ENCODE measurements at regions not wholly inside any gene's neighbourhood (a gene's known extent, or its start where the extent isn't known, plus 50 kb on each side); places are given as distances from the start of the nearest gene placed in this dataset.

- TF ChIP-seq MYC (IDR thresholded peaks at IDR 0.05; ENCODE audit: low read depth, low read length) = no peak
- TF ChIP-seq MAX (IDR thresholded peaks at IDR 0.05; ENCODE audit: low read depth, low read length) = no peak
- TF ChIP-seq CTCF (IDR thresholded peaks at IDR 0.05; ENCODE audit: low read depth, low read length) = no peak
- TF ChIP-seq POLR2A (IDR thresholded peaks at IDR 0.05; ENCODE audit: extremely low read depth, insufficient read length) = no peak
- no peak for DNase-seq (ENCODE audit: low read depth)
- no peak overlapping the region for H3K4me3 ChIP-seq (ENCODE audit: low read depth, low read length)
Observed at GRCh38 chr4:164524789-164525188, 229.1 kb upstream of the SMIM31 start.

- no peak for TF ChIP-seq MAX (IDR thresholded peaks at IDR 0.05; ENCODE audit: low read depth, low read length)
- TF ChIP-seq CTCF (IDR thresholded peaks at IDR 0.05; ENCODE audit: low read depth, low read length) = no peak
- no peak for TF ChIP-seq POLR2A (IDR thresholded peaks at IDR 0.05; ENCODE audit: extremely low read depth, insufficient read length)
- TF ChIP-seq MYC (IDR thresholded peaks at IDR 0.05; ENCODE audit: low read depth, low read length) = no peak
- no peak overlapping the region for H3K4me3 ChIP-seq (ENCODE audit: low read depth, low read length)
- no peak for DNase-seq (ENCODE audit: low read depth)
Observed at GRCh38 chr4:164526933-164527583, 226.9 kb upstream of the SMIM31 start.

GRCh38 chr4:164529058-164529457 is 224.9 kb upstream of the SMIM31 start:
- DNase-seq (ENCODE audit: low read depth) = no peak
- TF ChIP-seq MYC (IDR thresholded peaks at IDR 0.05; ENCODE audit: low read depth, low read length) (no peak), MAX (IDR thresholded peaks at IDR 0.05; ENCODE audit: low read depth, low read length) (no peak), POLR2A (IDR thresholded peaks at IDR 0.05; ENCODE audit: extremely low read depth, insufficient read length) (no peak), CTCF (IDR thresholded peaks at IDR 0.05; ENCODE audit: low read depth, low read length) (no peak)
- H3K4me3 ChIP-seq (ENCODE audit: low read depth, low read length) = no peak overlapping the region

GRCh38 chr4:164529486-164529885 is 224.4 kb upstream of the SMIM31 start:
- TF ChIP-seq CTCF (IDR thresholded peaks at IDR 0.05; ENCODE audit: low read depth, low read length) (no peak), MYC (IDR thresholded peaks at IDR 0.05; ENCODE audit: low read depth, low read length) (no peak), MAX (IDR thresholded peaks at IDR 0.05; ENCODE audit: low read depth, low read length) (no peak), POLR2A (IDR thresholded peaks at IDR 0.05; ENCODE audit: extremely low read depth, insufficient read length) (no peak)
- DNase-seq (ENCODE audit: low read depth) = no peak
- no peak overlapping the region for H3K4me3 ChIP-seq (ENCODE audit: low read depth, low read length)

- no peak overlapping the region for H3K4me3 ChIP-seq (ENCODE audit: low read depth, low read length)
- TF ChIP-seq MYC (IDR thresholded peaks at IDR 0.05; ENCODE audit: low read depth, low read length) = no peak
- TF ChIP-seq CTCF (IDR thresholded peaks at IDR 0.05; ENCODE audit: low read depth, low read length) = no peak
- no peak for TF ChIP-seq POLR2A (IDR thresholded peaks at IDR 0.05; ENCODE audit: extremely low read depth, insufficient read length)
- no peak for TF ChIP-seq MAX (IDR thresholded peaks at IDR 0.05; ENCODE audit: low read depth, low read length)
- no peak for DNase-seq (ENCODE audit: low read depth)
Observed at GRCh38 chr4:164531336-164531735, 222.6 kb upstream of the SMIM31 start.

Data from NB4 (cell line).